Testis (tissue), 2 donors: ENCODE measurements at regions not wholly inside any gene's neighbourhood (a gene's known extent, or its start where the extent isn't known, plus 50 kb on each side); places are given as distances from the start of the nearest gene placed in this dataset.

ENCODE experiments used
- CTCF ChIP-seq, 3 experiments: fragments of 450-650 bp in 2 of 3; fragments of 200-600 bp in 1 of 3; sonication (generic) in 1 of 3; IDR thresholded peaks; one replicate each; pipeline ENCODE4 v1.5.1; 2016 to 2019; ENCODE audit warnings: antibody characterized with exemption in 3 of 3, mild to moderate bottlenecking in 2 of 3, moderate library complexity in 1 of 3
- POLR2A ChIP-seq: fragments of 450-650 bp; IDR thresholded peaks from one replicate; pipeline ENCODE4 v1.6.1; 2017; ENCODE audit warnings: antibody characterized with exemption, mild to moderate bottlenecking, moderate library complexity

- no peak for TF ChIP-seq CTCF (IDR thresholded peaks at IDR 0.05)
- TF ChIP-seq POLR2A, result no peak
Measured at GRCh38 chr11:30650266-30650665, 64.1 kb upstream of the MPPED2 start.
